ENCODE measurements at regions not wholly inside any gene's neighbourhood (a gene's known extent, or its start where the extent isn't known, plus 50 kb on each side); places are given as distances from the start of the nearest gene placed in this dataset.
A peak's percentile ranks its signal among the peaks of the same experiment; 100 is the strongest.

- DNase-seq = no peak
These were observed 65.9 kb upstream of the MANEA start for GRCh38 chr6:95511404-95511803.

- DNase-seq = no peak
These were observed 61.4 kb upstream of the MANEA start for GRCh38 chr6:95515975-95516374.

GRCh38 chr6:95517004-95517403 lies 60.3 kb upstream of the MANEA start:
- no peak for DNase-seq

- DNase-seq = peak; percentile 17
These were observed 59.8 kb upstream of the MANEA start for GRCh38 chr6:95517568-95517967.

GRCh38 chr6:95518630-95519227 lies 58.6 kb upstream of the MANEA start:
- peak; percentile 78 for DNase-seq

GRCh38 chr6:95519228-95520037 lies 57.9 kb upstream of the MANEA start:
- peak; percentile 98 for DNase-seq

GRCh38 chr6:95521181-95521580 lies 56.2 kb upstream of the MANEA start:
- no peak for DNase-seq

Data from NCI-H146 (cell line).